Endothelial cell of umbilical vein (primary cell): ENCODE measurements at regions not wholly inside any gene's neighbourhood (a gene's known extent, or its start where the extent isn't known, plus 50 kb on each side); places are given as distances from the start of the nearest gene placed in this dataset.

Experiments
- BruUV-seq: library from RNA; stranded (reverse); fragments of 400-500 nt; replicated peaks from 2 replicates; lab custom pipeline; 2021; lab: Mats Ljungman, UMichigan
- CTCF ChIA-PET: fragments of 300-600, 350-600 bp; sonication (Branson Sonifier 250); formaldehyde crosslinking; loops from one replicate; lab custom pipeline; 2021; ENCODE audit warnings: antibody characterized with exemption, inconsistent platforms; lab: Charles Lee
- POLR2A ChIA-PET: fragments of 300-600, 350-600 bp; sonication (Branson Sonifier 250); formaldehyde crosslinking; loops from one replicate; lab custom pipeline; 2021; ENCODE audit warnings: antibody characterized with exemption, inconsistent platforms; lab: Charles Lee
- DNase-seq: peaks from one replicate; pipeline ENCODE4 v3.0.0-alpha.2; 2011; ENCODE audit warnings: low read depth, low spot score
- FAIRE-seq: peaks from 2 replicates; lab custom pipeline; 2011; peaks lifted over from hg19 to GRCh38; lab: Jason Lieb, UNC
- H2AFZ ChIP-seq: 2 replicates; pipeline ENCODE4 v1.6.0; 2012; ENCODE audit warnings: low read depth, low read length, control low read depth, inconsistent platforms
- H3K27ac ChIP-seq: 2 replicates; pipeline ENCODE4 v1.5.1; 2011; ENCODE audit warnings: low read depth, mild to moderate bottlenecking, control low read depth, low read length, moderate library complexity; ENCODE audit not compliant: insufficient read depth
- H3K27me3 ChIP-seq, 2 experiments: 2 replicates each; pipeline versions ENCODE4 v1.6.0 to v1.6.1; 2011; ENCODE audit warnings: low read length in 2 of 2, mixed read lengths in 1 of 2; ENCODE audit not compliant: control insufficient read depth in 2 of 2, insufficient read depth in 2 of 2
- H3K36me3 ChIP-seq, 2 experiments: 2 replicates in 1 of 2; 3 replicates in 1 of 2; pipeline ENCODE4 v1.5.1; 2011; ENCODE audit warnings: low read length in 2 of 2, mild to moderate bottlenecking in 1 of 2, moderate library complexity in 1 of 2; ENCODE audit not compliant: control insufficient read depth in 2 of 2, insufficient read depth in 2 of 2; ENCODE audit errors: extremely low read depth in 1 of 2
- H3K4me1 ChIP-seq: 3 replicates; pipeline ENCODE4 v1.5.1; 2011; ENCODE audit warnings: mild to moderate bottlenecking, low read length; ENCODE audit not compliant: control insufficient read depth, insufficient read depth; ENCODE audit errors: extremely low read depth
- H3K4me2 ChIP-seq: 2 replicates; pipeline ENCODE4 v1.6.1; 2011; ENCODE audit warnings: low read length, control low read depth, mixed read lengths; ENCODE audit not compliant: insufficient read depth
- H3K4me3 ChIP-seq, 3 experiments: fragments of 200-600 bp in 1 of 3; sonication (generic), shearing (Covaris generic) in 1 of 3; replicated peaks in 1 of 3; 2 replicates each; pipeline ENCODE4 v1.5.1; 2011 to 2016; ENCODE audit warnings: control low read depth in 3 of 3, low read length in 3 of 3, mild to moderate bottlenecking in 2 of 3, inconsistent platforms in 1 of 3, low read depth in 1 of 3, moderate library complexity in 1 of 3; ENCODE audit not compliant: insufficient read depth in 1 of 3
- H3K79me2 ChIP-seq: 2 replicates; pipeline ENCODE4 v1.6.0; 2012; ENCODE audit warnings: low read length, inconsistent platforms; ENCODE audit not compliant: control insufficient read depth, insufficient read depth
- H3K9ac ChIP-seq: replicated peaks from 2 replicates; pipeline ENCODE3; 2011; ENCODE audit warnings: low read length, control low read depth; ENCODE audit not compliant: insufficient read depth; ENCODE audit errors: extremely low read depth
- H3K9me1 ChIP-seq: replicated peaks from 3 replicates; pipeline ENCODE4 v1.6.0; 2011; ENCODE audit warnings: mild to moderate bottlenecking, low read length; ENCODE audit not compliant: control insufficient read depth, insufficient read depth; ENCODE audit errors: extremely low read depth
- H3K9me3 ChIP-seq: replicated peaks from 2 replicates; pipeline ENCODE4 v1.5.1; 2012; ENCODE audit warnings: low read length, inconsistent platforms; ENCODE audit not compliant: control insufficient read depth, insufficient read depth
- H4K20me1 ChIP-seq: replicated peaks from 2 replicates; pipeline ENCODE3; 2011; ENCODE audit warnings: mild to moderate bottlenecking, low read length; ENCODE audit not compliant: control insufficient read depth, insufficient read depth; ENCODE audit errors: extremely low read depth
- EZH2 ChIP-seq: IDR thresholded peaks from 2 replicates; pipeline ENCODE4 v1.6.1; 2012; ENCODE audit warnings: borderline replicate concordance, low read depth, mild to moderate bottlenecking, moderate library complexity, low read length, inconsistent platforms; ENCODE audit not compliant: severe bottlenecking
- FOS ChIP-seq: IDR thresholded peaks from 2 replicates; pipeline ENCODE4 v1.6.1; 2011; ENCODE audit warnings: mild to moderate bottlenecking, low read length, moderate library complexity, borderline replicate concordance; ENCODE audit not compliant: insufficient read depth
- GATA2 ChIP-seq: IDR thresholded peaks from 2 replicates; pipeline ENCODE4 v1.7.0; 2011; ENCODE audit warnings: low read depth, mild to moderate bottlenecking, moderate library complexity, mixed read lengths, low read length; ENCODE audit not compliant: insufficient read length, insufficient read depth
- JUN ChIP-seq: IDR thresholded peaks from 2 replicates; pipeline ENCODE4 v1.6.1; 2011; ENCODE audit warnings: borderline replicate concordance, low read depth; ENCODE audit not compliant: insufficient read length, insufficient read depth
- MYC ChIP-seq: IDR thresholded peaks from one replicate; pipeline ENCODE4 v1.6.1; 2011; ENCODE audit warnings: mild to moderate bottlenecking, low read depth, low read length
- POLR2A ChIP-seq: IDR thresholded peaks from 2 replicates; pipeline ENCODE4 v1.6.1; 2012; ENCODE audit warnings: low read depth, mild to moderate bottlenecking, control low read depth, low read length
- POLR2AphosphoS5 ChIP-seq: IDR thresholded peaks from 2 replicates; pipeline ENCODE4 v1.6.1; 2012; ENCODE audit warnings: low read depth, mild to moderate bottlenecking, control low read depth, low read length, moderate library complexity; ENCODE audit not compliant: insufficient read depth
- dilution Hi-C: fragments of 300-500 bp; cut with MboI; formaldehyde crosslinking; loops from one replicate; pipeline ENCODE4 v1.15.0; 2019; ENCODE audit warnings: low sequenced_read_pairs; ENCODE audit not compliant: extremely low pct_ligation_motif_present
- intact Hi-C: fragments of 100-400 bp; cut with micrococcal nuclease; formaldehyde crosslinking; loops from one replicate; pipeline ENCODE4 v1.10.0; 2022
- TF ChIP-seq, protein P1 (sequence below): IDR thresholded peaks from 2 replicates; pipeline ENCODE4 v1.6.1; 2011; ENCODE audit not compliant: insufficient read depth, insufficient read length
- TF ChIP-seq, protein P2 (sequence below), 2 donors: IDR thresholded peaks; 1 replicate in 1 of 2; 2 replicates in 1 of 2; pipeline ENCODE4 v1.5.1; 2011; ENCODE audit warnings: low read length in 2 of 2, mild to moderate bottlenecking in 2 of 2, moderate library complexity in 2 of 2, control low read depth in 1 of 2, inconsistent platforms in 1 of 2, low read depth in 1 of 2; ENCODE audit not compliant: insufficient read depth in 1 of 2; ENCODE audit errors: extremely low read depth in 1 of 2

DNA sequence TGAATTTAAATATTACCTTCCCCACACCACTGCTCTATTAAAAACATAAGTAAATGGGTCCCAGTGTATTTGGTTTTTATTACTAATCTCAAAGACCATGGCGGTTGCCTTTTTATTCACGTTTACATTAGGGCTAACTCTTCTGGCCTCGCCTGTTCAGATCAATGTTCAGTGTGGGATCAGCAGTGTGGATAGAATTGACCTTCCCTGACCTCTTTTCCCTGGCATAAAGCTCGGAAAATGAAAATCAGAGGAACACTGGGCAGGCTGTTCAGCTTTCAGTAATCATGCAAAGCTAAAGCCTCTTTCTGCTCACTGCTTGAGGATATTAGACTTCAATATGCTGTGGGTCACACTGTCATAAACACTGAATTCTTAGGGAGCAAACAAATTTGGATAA is 422.6 kb upstream of the ONECUT1 start:
- H3K79me2 ChIP-seq, result no peaks in the 10 kb centered on the region
- intact Hi-C loops (no loop called here), dilution Hi-C loops (no loop called here)
- no peak overlapping the region for H3K4me2 ChIP-seq
- DNase-seq (no peak), FAIRE-seq (no peak)
- H3K9ac ChIP-seq, result no peak overlapping the region
- TF ChIP-seq, protein P1, sequence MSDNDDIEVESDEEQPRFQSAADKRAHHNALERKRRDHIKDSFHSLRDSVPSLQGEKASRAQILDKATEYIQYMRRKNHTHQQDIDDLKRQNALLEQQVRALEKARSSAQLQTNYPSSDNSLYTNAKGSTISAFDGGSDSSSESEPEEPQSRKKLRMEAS, result no peak
- TF ChIP-seq MYC (no peak), POLR2A (no peak), EZH2 (no peak), FOS (no peak), POLR2AphosphoS5 (no peak), GATA2 (no peak), JUN (no peak)
- TF ChIP-seq, protein P2, sequence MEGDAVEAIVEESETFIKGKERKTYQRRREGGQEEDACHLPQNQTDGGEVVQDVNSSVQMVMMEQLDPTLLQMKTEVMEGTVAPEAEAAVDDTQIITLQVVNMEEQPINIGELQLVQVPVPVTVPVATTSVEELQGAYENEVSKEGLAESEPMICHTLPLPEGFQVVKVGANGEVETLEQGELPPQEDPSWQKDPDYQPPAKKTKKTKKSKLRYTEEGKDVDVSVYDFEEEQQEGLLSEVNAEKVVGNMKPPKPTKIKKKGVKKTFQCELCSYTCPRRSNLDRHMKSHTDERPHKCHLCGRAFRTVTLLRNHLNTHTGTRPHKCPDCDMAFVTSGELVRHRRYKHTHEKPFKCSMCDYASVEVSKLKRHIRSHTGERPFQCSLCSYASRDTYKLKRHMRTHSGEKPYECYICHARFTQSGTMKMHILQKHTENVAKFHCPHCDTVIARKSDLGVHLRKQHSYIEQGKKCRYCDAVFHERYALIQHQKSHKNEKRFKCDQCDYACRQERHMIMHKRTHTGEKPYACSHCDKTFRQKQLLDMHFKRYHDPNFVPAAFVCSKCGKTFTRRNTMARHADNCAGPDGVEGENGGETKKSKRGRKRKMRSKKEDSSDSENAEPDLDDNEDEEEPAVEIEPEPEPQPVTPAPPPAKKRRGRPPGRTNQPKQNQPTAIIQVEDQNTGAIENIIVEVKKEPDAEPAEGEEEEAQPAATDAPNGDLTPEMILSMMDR (IDR thresholded peaks at IDR 0.05; ENCODE audit: extremely low read depth in 1 of 2, insufficient read depth in 1 of 2, low read depth in 1 of 2, low read length in 2 of 2), result no peak
- H2AFZ ChIP-seq, result no peak overlapping the region
- no peaks in the 10 kb centered on the region for H3K4me1 ChIP-seq
- BruUV-seq, result no TSS peak
- no peaks in the 10 kb centered on the region for H4K20me1 ChIP-seq
- ChIA-PET CTCF (interaction anchor here (1.1 kb wide), 1 partner anchor 7 kb away, joined by 3 read pairs; no protein-coding TSS in a partner anchor), POLR2A (no interaction called here)
- H3K27me3 ChIP-seq, result no peaks in the 10 kb centered on the region
- no peak overlapping the region for H3K27ac ChIP-seq
- H3K4me3 ChIP-seq, result no peak overlapping the region
- H3K9me1 ChIP-seq, result no peaks in the 10 kb centered on the region
- no peaks in the 10 kb centered on the region for H3K36me3 ChIP-seq
- H3K9me3 ChIP-seq, result no peaks in the 10 kb centered on the region
